Epithelial cell of esophagus (primary cell): ENCODE measurements at regions not wholly inside any gene's neighbourhood (a gene's known extent, or its start where the extent isn't known, plus 50 kb on each side); places are given as distances from the start of the nearest gene placed in this dataset.

Source experiments
- DNase-seq: peaks from one replicate; pipeline ENCODE4 v3.0.0; 2010; ENCODE audit warnings: low read depth
- H3K4me3 ChIP-seq: 2 replicates; pipeline ENCODE4 v1.5.1; 2011; ENCODE audit warnings: mild to moderate bottlenecking, low read length, control low read depth
- CTCF ChIP-seq: IDR thresholded peaks from 2 replicates; pipeline ENCODE4 v1.5.1; 2011; ENCODE audit warnings: low read depth, mild to moderate bottlenecking, low read length, control low read depth, inconsistent platforms; ENCODE audit not compliant: insufficient read depth; ENCODE audit errors: missing control alignments

GRCh38 chr20:40856653-40857052, 167.6 kb upstream of the MAFB start:
- H3K4me3 ChIP-seq, result no peak overlapping the region
- TF ChIP-seq CTCF, result no peak
- no peak for DNase-seq

- no peak overlapping the region for H3K4me3 ChIP-seq
- no peak for TF ChIP-seq CTCF
- peak; percentile 33 for DNase-seq
These were observed 168.1 kb upstream of the TOP1 start for GRCh38 chr20:40860487-40860902.

- TF ChIP-seq CTCF, result no peak
- no peak overlapping the region for H3K4me3 ChIP-seq
- no peak for DNase-seq
These were observed 167.1 kb upstream of the TOP1 start for GRCh38 chr20:40861427-40862008.

- DNase-seq, result no peak
- no peak for TF ChIP-seq CTCF
- H3K4me3 ChIP-seq, result no peak overlapping the region
These were observed 165.2 kb upstream of the TOP1 start for GRCh38 chr20:40863355-40863919.

GRCh38 chr20:40864470-40864869, 164.2 kb upstream of the TOP1 start:
- no peak for DNase-seq
- TF ChIP-seq CTCF, result no peak

GRCh38 chr20:40865095-40865494, 163.5 kb upstream of the TOP1 start:
- H3K4me3 ChIP-seq, result no peak overlapping the region
- DNase-seq, result no peak
- TF ChIP-seq CTCF, result no peak

More at GRCh38 chr20:40864470-40864869, 164.2 kb upstream of the TOP1 start:
- no peak overlapping the region for H3K4me3 ChIP-seq

GRCh38 chr20:40866056-40866455, 162.6 kb upstream of the TOP1 start:
- no peak for DNase-seq
- TF ChIP-seq CTCF, result no peak
- H3K4me3 ChIP-seq, result no peak overlapping the region
